ENCODE measurements at regions not wholly inside any gene's neighbourhood (a gene's known extent, or its start where the extent isn't known, plus 50 kb on each side); places are given as distances from the start of the nearest gene placed in this dataset.

GRCh38 chr21:29431178-29431577 is 132.5 kb downstream of the BACH1 start (continued):
- TF ChIP-seq CTCF (conservative IDR thresholded peaks at IDR 0.05; ENCODE audit: low read depth in 2 of 2) (no peak), JUNB (IDR thresholded peaks at IDR 0.05; ENCODE audit: unreplicated experiment) (no peak), EZH2 (IDR thresholded peaks at IDR 0.05; ENCODE audit: low read depth, unreplicated experiment) (no peak)
- TF ChIP-seq, protein P1, sequence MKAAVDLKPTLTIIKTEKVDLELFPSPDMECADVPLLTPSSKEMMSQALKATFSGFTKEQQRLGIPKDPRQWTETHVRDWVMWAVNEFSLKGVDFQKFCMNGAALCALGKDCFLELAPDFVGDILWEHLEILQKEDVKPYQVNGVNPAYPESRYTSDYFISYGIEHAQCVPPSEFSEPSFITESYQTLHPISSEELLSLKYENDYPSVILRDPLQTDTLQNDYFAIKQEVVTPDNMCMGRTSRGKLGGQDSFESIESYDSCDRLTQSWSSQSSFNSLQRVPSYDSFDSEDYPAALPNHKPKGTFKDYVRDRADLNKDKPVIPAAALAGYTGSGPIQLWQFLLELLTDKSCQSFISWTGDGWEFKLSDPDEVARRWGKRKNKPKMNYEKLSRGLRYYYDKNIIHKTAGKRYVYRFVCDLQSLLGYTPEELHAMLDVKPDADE (IDR thresholded peaks at IDR 0.05): no peak
- TF ChIP-seq, protein P2, sequence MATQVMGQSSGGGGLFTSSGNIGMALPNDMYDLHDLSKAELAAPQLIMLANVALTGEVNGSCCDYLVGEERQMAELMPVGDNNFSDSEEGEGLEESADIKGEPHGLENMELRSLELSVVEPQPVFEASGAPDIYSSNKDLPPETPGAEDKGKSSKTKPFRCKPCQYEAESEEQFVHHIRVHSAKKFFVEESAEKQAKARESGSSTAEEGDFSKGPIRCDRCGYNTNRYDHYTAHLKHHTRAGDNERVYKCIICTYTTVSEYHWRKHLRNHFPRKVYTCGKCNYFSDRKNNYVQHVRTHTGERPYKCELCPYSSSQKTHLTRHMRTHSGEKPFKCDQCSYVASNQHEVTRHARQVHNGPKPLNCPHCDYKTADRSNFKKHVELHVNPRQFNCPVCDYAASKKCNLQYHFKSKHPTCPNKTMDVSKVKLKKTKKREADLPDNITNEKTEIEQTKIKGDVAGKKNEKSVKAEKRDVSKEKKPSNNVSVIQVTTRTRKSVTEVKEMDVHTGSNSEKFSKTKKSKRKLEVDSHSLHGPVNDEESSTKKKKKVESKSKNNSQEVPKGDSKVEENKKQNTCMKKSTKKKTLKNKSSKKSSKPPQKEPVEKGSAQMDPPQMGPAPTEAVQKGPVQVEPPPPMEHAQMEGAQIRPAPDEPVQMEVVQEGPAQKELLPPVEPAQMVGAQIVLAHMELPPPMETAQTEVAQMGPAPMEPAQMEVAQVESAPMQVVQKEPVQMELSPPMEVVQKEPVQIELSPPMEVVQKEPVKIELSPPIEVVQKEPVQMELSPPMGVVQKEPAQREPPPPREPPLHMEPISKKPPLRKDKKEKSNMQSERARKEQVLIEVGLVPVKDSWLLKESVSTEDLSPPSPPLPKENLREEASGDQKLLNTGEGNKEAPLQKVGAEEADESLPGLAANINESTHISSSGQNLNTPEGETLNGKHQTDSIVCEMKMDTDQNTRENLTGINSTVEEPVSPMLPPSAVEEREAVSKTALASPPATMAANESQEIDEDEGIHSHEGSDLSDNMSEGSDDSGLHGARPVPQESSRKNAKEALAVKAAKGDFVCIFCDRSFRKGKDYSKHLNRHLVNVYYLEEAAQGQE (IDR thresholded peaks at IDR 0.05; ENCODE audit: unreplicated experiment): no peak

DNA sequence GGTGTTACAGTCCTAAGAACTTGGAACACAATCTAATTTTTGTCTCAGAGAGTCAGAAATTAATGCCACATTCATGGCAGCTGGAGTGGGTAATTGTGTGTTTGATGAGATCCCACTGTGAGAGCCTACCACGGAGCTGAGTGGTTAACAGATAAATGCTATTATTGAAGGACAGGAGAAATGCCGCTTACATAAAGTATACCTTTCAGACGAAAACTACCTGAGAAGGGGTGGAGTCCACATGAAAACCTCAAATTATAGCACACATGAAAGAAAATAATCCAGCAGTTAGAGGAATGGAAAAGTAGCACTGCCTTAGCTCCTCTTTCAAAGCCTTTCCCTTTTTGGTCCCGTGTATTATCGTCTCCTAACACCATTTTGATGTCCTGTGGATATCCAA is 133.0 kb downstream of the BACH1 start:
- peaks cover 10% of the 10 kb centered on the region for H3K4me1 ChIP-seq (ENCODE audit: insufficient read depth)
- Mint-ChIP-seq H3K4me1 (peaks cover 12% of the 10 kb centered on the region; the same call in 2 of the 3 replicates), H3K4me3 (no peak overlapping the region), H3K36me3 (ENCODE audit: low read depth) (no peaks in the 10 kb centered on the region), H3K27ac (no peak overlapping the region), H3K9me3 (no peaks in the 10 kb centered on the region), H3K27me3 (ENCODE audit: insufficient read depth, low read depth, poor library complexity) (peaks cover 2% of the 10 kb centered on the region)
- no peaks in the 10 kb centered on the region for H3K27me3 ChIP-seq (ENCODE audit: insufficient read depth)
- H3K4me2 ChIP-seq: no peak overlapping the region
- no peak for DNase-seq (ENCODE audit: low spot score)
- H3K4me3 ChIP-seq: no peak overlapping the region
- TF ChIP-seq NANOG (IDR thresholded peaks at IDR 0.05; ENCODE audit: borderline replicate concordance) (no peak), STAT1 (IDR thresholded peaks at IDR 0.05; ENCODE audit: unreplicated experiment) (no peak)
- TF ChIP-seq, protein P2 (IDR thresholded peaks at IDR 0.05; ENCODE audit: unreplicated experiment): no peak
- 0 out of 2 replicates have a peak, but pooled peaks cover 5% of the 10 kb centered on the region for H3K9me2 ChIP-seq (ENCODE audit: insufficient read depth)
- no peaks in the 10 kb centered on the region for H3K79me2 ChIP-seq (replicated peaks; ENCODE audit: insufficient read depth)
- H3K36me3 ChIP-seq (ENCODE audit: insufficient read depth): no peaks in the 10 kb centered on the region
- ATAC-seq: no peak
- no peaks in the 10 kb centered on the region for H3F3A ChIP-seq (replicated peaks; ENCODE audit: low read depth)
- H3K27ac ChIP-seq (ENCODE audit: low read depth): no peak overlapping the region
- no peak overlapping the region for H2AFZ ChIP-seq
- no peaks in the 10 kb centered on the region for H4K20me1 ChIP-seq (replicated peaks; ENCODE audit: insufficient read depth)
